HepG2 (cell line): ENCODE measurements at regions not wholly inside any gene's neighbourhood (a gene's known extent, or its start where the extent isn't known, plus 50 kb on each side); places are given as distances from the start of the nearest gene placed in this dataset.

Experiments
- ATAC-seq: fragments of 200-7000 bp; cut with Tn5 transposase; 3 replicates; pipeline ENCODE4 v1.9.1; 2020; ENCODE audit warnings: mild to moderate bottlenecking, moderate library complexity
- BruUV-seq: library from RNA; stranded (reverse); fragments of 400-500 nt; replicated peaks from 2 replicates; lab custom pipeline; 2021; lab: Mats Ljungman, UMichigan
- CTCF ChIA-PET: fragments of 300-600 bp; formaldehyde crosslinking; extraction: SDS; loops from one replicate; lab custom pipeline; 2021; ENCODE audit warnings: low total read pairs, inconsistent platforms, low intra/inter-chr PET ratio; lab: Yijun Ruan, JAX
- POLR2A ChIA-PET: fragments of 350-600 bp; sonication (Branson Sonifier 250); formaldehyde crosslinking; loops from one replicate; lab custom pipeline; 2020; ENCODE audit warnings: antibody characterized with exemption, inconsistent platforms; lab: Yijun Ruan, JAX
- DNase-seq: peaks from one replicate; pipeline ENCODE4 v3.0.0-alpha.2; 2015; ENCODE audit warnings: low spot score
- FAIRE-seq: peaks from 3 replicates; lab custom pipeline; 2011; peaks lifted over from hg19 to GRCh38; lab: Jason Lieb, UNC
- H2AFZ ChIP-seq: one replicate; pipeline ENCODE4 v1.6.1; 2011; ENCODE audit warnings: low read length, inconsistent platforms
- H3K27ac ChIP-seq: fragments of 300-600 bp; 3 replicates; pipeline ENCODE4 v1.8.0; 2011; ENCODE audit warnings: mixed run types, mild to moderate bottlenecking, mixed read lengths, low read length, inconsistent platforms; ENCODE audit not compliant: insufficient read depth; ENCODE audit errors: extremely low read length
- H3K27me3 ChIP-seq, 2 experiments: fragments of 200-600 bp in 1 of 2; 2 replicates in 1 of 2; 3 replicates in 1 of 2; pipeline versions ENCODE4 v1.6.0 to v1.8.0; 2011; ENCODE audit warnings: low read length in 2 of 2, mild to moderate bottlenecking in 2 of 2, moderate library complexity in 2 of 2, inconsistent platforms in 1 of 2; ENCODE audit not compliant: insufficient read depth in 2 of 2, control insufficient read depth in 1 of 2
- H3K36me3 ChIP-seq, 2 experiments: fragments of 200-600 bp in 1 of 2; replicated peaks in 1 of 2; 2 replicates in 1 of 2; 3 replicates in 1 of 2; pipeline versions ENCODE4 v1.5.1 to v1.8.0; 2011; ENCODE audit warnings: low read length in 2 of 2, inconsistent platforms in 1 of 2; ENCODE audit not compliant: insufficient read depth in 2 of 2, control insufficient read depth in 1 of 2
- H3K4me1 ChIP-seq: 2 replicates; pipeline ENCODE4 v1.5.1; 2012; ENCODE audit warnings: low read length, inconsistent platforms; ENCODE audit not compliant: insufficient read depth
- H3K4me2 ChIP-seq: 2 replicates; pipeline ENCODE4 v1.6.0; 2011; ENCODE audit warnings: low read depth, low read length, inconsistent platforms
- H3K4me3 ChIP-seq, 3 experiments: fragments of 200-600 bp in 1 of 3; sonication (generic), shearing (Covaris generic) in 1 of 3; replicated peaks in 1 of 3; 2 replicates each; pipeline ENCODE4 v1.5.1; 2011 to 2016; ENCODE audit warnings: low read length in 3 of 3, inconsistent platforms in 2 of 3, low read depth in 2 of 3, mild to moderate bottlenecking in 2 of 3, control low read depth in 1 of 3, mixed read lengths in 1 of 3; ENCODE audit not compliant: insufficient read depth in 1 of 3
- H3K79me2 ChIP-seq: one replicate; pipeline ENCODE4 v1.6.1; 2011; ENCODE audit warnings: low read length, inconsistent platforms; ENCODE audit not compliant: insufficient read depth
- H3K9ac ChIP-seq: 2 replicates; pipeline ENCODE4 v1.6.0; 2011; ENCODE audit warnings: mild to moderate bottlenecking, low read depth, low read length, inconsistent platforms; ENCODE audit not compliant: insufficient read depth
- H3K9me3 ChIP-seq: 2 replicates; pipeline ENCODE4 v1.5.1; 2012; ENCODE audit warnings: mild to moderate bottlenecking, low read length
- H4K20me1 ChIP-seq: 2 replicates; pipeline ENCODE4 v1.6.0; 2011; ENCODE audit warnings: inconsistent platforms, mild to moderate bottlenecking, low read length, moderate library complexity; ENCODE audit not compliant: insufficient read depth
- FOXA1 ChIP-seq, 2 experiments: fragments of 450-650 bp in 1 of 2; sonication (generic) in 1 of 2; formaldehyde crosslinking in 1 of 2; IDR thresholded peaks; 2 replicates each; pipeline versions ENCODE4 v1.4.0 to v1.6.1; 2016 to 2020; ENCODE audit warnings: missing genetic modification reagents in 1 of 2
- FOXO1 ChIP-seq: sonication (generic); formaldehyde crosslinking; IDR thresholded peaks from 2 replicates; pipeline ENCODE4 v1.4.0; 2020; ENCODE audit warnings: missing genetic modification reagents
- HOXD1 ChIP-seq: sonication (generic); formaldehyde crosslinking; IDR thresholded peaks from 2 replicates; pipeline ENCODE4 v1.5.0; 2020; ENCODE audit warnings: missing genetic modification reagents
- MED13 ChIP-seq: sonication (generic); formaldehyde crosslinking; IDR thresholded peaks from 2 replicates; pipeline ENCODE4 v1.5.0; 2020; ENCODE audit warnings: missing genetic modification reagents
- NR2F1 ChIP-seq, 2 experiments: fragments of 450-650 bp in 1 of 2; formaldehyde crosslinking in 1 of 2; IDR thresholded peaks; 2 replicates each; pipeline versions ENCODE4 v1.5.0 to v1.6.1; 2016 to 2020; ENCODE audit warnings: mild to moderate bottlenecking in 1 of 2, missing compliant biosample characterization in 1 of 2, missing genetic modification reagents in 1 of 2, moderate library complexity in 1 of 2
- NRL ChIP-seq: sonication (generic); formaldehyde crosslinking; IDR thresholded peaks from 2 replicates; pipeline ENCODE4 v1.5.0; 2020; ENCODE audit warnings: missing genetic modification reagents, mild to moderate bottlenecking, moderate library complexity, borderline replicate concordance
- SIN3B ChIP-seq: fragments of 150-350 bp; IDR thresholded peaks from 2 replicates; pipeline ENCODE4 v1.6.1; 2014; ENCODE audit warnings: low read length
- STAG1 ChIP-seq: sonication (generic); formaldehyde crosslinking; IDR thresholded peaks from 2 replicates; pipeline ENCODE4 v1.4.0; 2020; ENCODE audit warnings: missing genetic modification reagents
- THAP7 ChIP-seq: sonication (generic); formaldehyde crosslinking; IDR thresholded peaks from 2 replicates; pipeline ENCODE4 v1.8.1; 2023; ENCODE audit warnings: mild to moderate bottlenecking, missing genetic modification reagents
- ZHX1 ChIP-seq: sonication (generic); formaldehyde crosslinking; IDR thresholded peaks from 2 replicates; pipeline ENCODE4 v1.8.1; 2022; ENCODE audit warnings: low read depth, mild to moderate bottlenecking, missing genetic modification reagents
- ZIK1 ChIP-seq: sonication (generic); formaldehyde crosslinking; IDR thresholded peaks from 2 replicates; pipeline ENCODE4 v1.5.0; 2020; ENCODE audit warnings: mild to moderate bottlenecking, low read depth, missing genetic modification reagents, borderline replicate concordance
- ZNF101 ChIP-seq: sonication (generic); formaldehyde crosslinking; IDR thresholded peaks from 2 replicates; pipeline ENCODE4 v1.4.0; 2020; ENCODE audit warnings: mild to moderate bottlenecking, low read depth, missing genetic modification reagents, borderline replicate concordance
- ZSCAN25 ChIP-seq: sonication (generic); formaldehyde crosslinking; IDR thresholded peaks from 2 replicates; pipeline ENCODE4 v1.8.0; 2022; ENCODE audit warnings: mild to moderate bottlenecking, missing genetic modification reagents
- WGBS: methylation state at CpG from one replicate; pipeline ENCODE4 v1.1.6; 2017; ENCODE audit warnings: low lambda C conversion rate; 5-methylcytosine and 5-hydroxymethylcytosine counted together
- in situ Hi-C: cut with HindIII; loops from 2 replicates; pipeline ENCODE4 v1.10.0; 2017; ENCODE audit warnings: low pct_unique_long_range_greater_than_20kb; ENCODE audit not compliant: extremely low pct_ligation_motif_present
- intact Hi-C: fragments of 100-400 bp; cut with micrococcal nuclease; formaldehyde crosslinking; loops from one replicate; pipeline ENCODE4 v1.10.0; 2022; ENCODE audit not compliant: unreplicated experiment

GRCh38 chr7:145862212-145862611 lies 254.4 kb upstream of the CNTNAP2 start:
- in situ Hi-C loops (no loop called here), intact Hi-C loops (no loop called here)
- Histone ChIP-seq H3K4me2 (no peak overlapping the region), H3K27me3 (no peaks in the 10 kb centered on the region), H3K9ac (no peak overlapping the region), H3K4me1 (no peaks in the 10 kb centered on the region), H2AFZ (no peak overlapping the region), H3K79me2 (no peaks in the 10 kb centered on the region), H3K9me3 (peaks cover 93% of the 10 kb centered on the region), H3K4me3 (no peak overlapping the region), H3K36me3 (no peaks in the 10 kb centered on the region), H3K27ac (no peak overlapping the region), H4K20me1 (no peaks in the 10 kb centered on the region)
- POLR2A ChIA-PET: no interaction called here
- ATAC-seq: no peak
- FAIRE-seq: no peak
- CTCF ChIA-PET: no interaction called here
- WGBS: 0% methylated on average over 1 of the region's 5 CpGs
- DNase-seq: no peak
- no TSS peak for BruUV-seq
- no peak for TF ChIP-seq ZHX1
- no peak for TF ChIP-seq THAP7 (CRISPR knock-in tag)
- TF ChIP-seq HOXD1 (CRISPR knock-in tag): no peak
- TF ChIP-seq SIN3B: no peak
- no peak for TF ChIP-seq MED13 (CRISPR knock-in tag)
- no peak for TF ChIP-seq ZIK1 (CRISPR knock-in tag)
- TF ChIP-seq ZNF101 (CRISPR knock-in tag): no peak
- no peak for TF ChIP-seq FOXA1 (IDR thresholded peaks at IDR 0.05)
- no peak for TF ChIP-seq FOXA1 (CRISPR knock-in tag; IDR thresholded peaks at IDR 0.05)
- TF ChIP-seq NRL (CRISPR knock-in tag): no peak
- no peak for TF ChIP-seq NR2F1 (CRISPR knock-in tag; IDR thresholded peaks at IDR 0.05)
- TF ChIP-seq STAG1 (CRISPR knock-in tag): no peak
- TF ChIP-seq FOXO1 (CRISPR knock-in tag): no peak
- no peak for TF ChIP-seq ZSCAN25
